ENCODE measurements at regions not wholly inside any gene's neighbourhood (a gene's known extent, or its start where the extent isn't known, plus 50 kb on each side); places are given as distances from the start of the nearest gene placed in this dataset.
"Not testable (repeated sequence)": the region's sequence is repeated elsewhere in the genome, so short reads cannot be mapped to it uniquely, and the experiment has no call there.

GRCh38 chr14:43399289-43399688, 1107.8 kb downstream of the FSCB start:
- H3K27me3 ChIP-seq = no peaks in the 10 kb centered on the region
- H3K36me3 ChIP-seq = no peaks in the 10 kb centered on the region
- H3K4me3 ChIP-seq = no peak overlapping the region
- no peaks in the 10 kb centered on the region for H3K9me3 ChIP-seq
- 21% methylated on average over 1 of the region's 1 CpG for WGBS
- no peak for DNase-seq (ENCODE audit: extremely low spot score)
- H3K27ac ChIP-seq (replicated peaks in 1 of 4) = no peak overlapping the region
- H3K4me1 ChIP-seq = no peaks in the 10 kb centered on the region
- intact Hi-C loops (cut with DNase I) = no loop called here
- TF ChIP-seq POLR2AphosphoS5 (IDR thresholded peaks at IDR 0.05) (no peak), POLR2A (IDR thresholded peaks at IDR 0.05; ENCODE audit: low read depth) (no peak), CTCF (IDR thresholded peaks at IDR 0.05) (no peak), EP300 (IDR thresholded peaks at IDR 0.05) (no peak)

GRCh38 chr14:43370565-43370896, 1136.6 kb downstream of the FSCB start:
- H3K4me1 ChIP-seq; H3K9me3 ChIP-seq; H3K36me3 ChIP-seq; H3K4me3 ChIP-seq; H3K27me3 ChIP-seq; H3K27ac ChIP-seq (replicated peaks in 1 of 4); intact Hi-C loops (cut with DNase I); DNase-seq (ENCODE audit: extremely low spot score): not testable (repeated sequence)
- 94% methylated on average over 5 of the region's 8 CpGs for WGBS

GRCh38 chr14:43369710-43370564, 1137.1 kb downstream of the FSCB start:
- H3K27me3 ChIP-seq = no peaks in the 10 kb centered on the region
- H3K27ac ChIP-seq (replicated peaks in 1 of 4) = no peak overlapping the region
- H3K9me3 ChIP-seq = no peaks in the 10 kb centered on the region
- 89% methylated on average over 21 of the region's 21 CpGs for WGBS
- DNase-seq (ENCODE audit: extremely low spot score) = no peak
- intact Hi-C loops (cut with DNase I) = no loop called here
- H3K4me1 ChIP-seq = no peaks in the 10 kb centered on the region
- no peaks in the 10 kb centered on the region for H3K36me3 ChIP-seq
- no peak overlapping the region for H3K4me3 ChIP-seq
- no peak for TF ChIP-seq POLR2A (IDR thresholded peaks at IDR 0.05; ENCODE audit: low read depth)
- TF ChIP-seq EP300 (IDR thresholded peaks at IDR 0.05) = no peak
- no peak for TF ChIP-seq CTCF (IDR thresholded peaks at IDR 0.05)
- TF ChIP-seq POLR2AphosphoS5 (IDR thresholded peaks at IDR 0.05) = no peak

- H3K9me3 ChIP-seq = no peaks in the 10 kb centered on the region
- WGBS = 71% methylated on average over 3 of the region's 3 CpGs
- no peaks in the 10 kb centered on the region for H3K27me3 ChIP-seq
- TF ChIP-seq EP300 (IDR thresholded peaks at IDR 0.05) (no peak), POLR2A (IDR thresholded peaks at IDR 0.05; ENCODE audit: low read depth) (no peak), CTCF (IDR thresholded peaks at IDR 0.05) (no peak), POLR2AphosphoS5 (IDR thresholded peaks at IDR 0.05) (no peak)
- H3K4me3 ChIP-seq = no peak overlapping the region
- no peaks in the 10 kb centered on the region for H3K4me1 ChIP-seq
- DNase-seq (ENCODE audit: extremely low spot score) = no peak
- no peaks in the 10 kb centered on the region for H3K36me3 ChIP-seq
- no peak overlapping the region for H3K27ac ChIP-seq (replicated peaks in 1 of 4)
- intact Hi-C loops (cut with DNase I) = no loop called here
Observed at GRCh38 chr14:43362586-43362985, 1144.5 kb downstream of the FSCB start.

- no peaks in the 10 kb centered on the region for H3K9me3 ChIP-seq
- DNase-seq (ENCODE audit: extremely low spot score) = no peak
- H3K27me3 ChIP-seq = no peaks in the 10 kb centered on the region
- no peak overlapping the region for H3K4me3 ChIP-seq
- no peaks in the 10 kb centered on the region for H3K4me1 ChIP-seq
- TF ChIP-seq POLR2A (IDR thresholded peaks at IDR 0.05; ENCODE audit: low read depth) (no peak), EP300 (IDR thresholded peaks at IDR 0.05) (no peak), POLR2AphosphoS5 (IDR thresholded peaks at IDR 0.05) (no peak), CTCF (IDR thresholded peaks at IDR 0.05) (no peak)
- H3K27ac ChIP-seq (replicated peaks in 1 of 4) = no peak overlapping the region
- intact Hi-C loops (cut with DNase I) = no loop called here
- H3K36me3 ChIP-seq = no peaks in the 10 kb centered on the region
Observed at GRCh38 chr14:43361751-43362150, 1145.3 kb downstream of the FSCB start.
